ENCODE measurements at regions not wholly inside any gene's neighbourhood (a gene's known extent, or its start where the extent isn't known, plus 50 kb on each side); places are given as distances from the start of the nearest gene placed in this dataset.
A peak's percentile ranks its signal among the peaks of the same experiment; 100 is the strongest.

GRCh38 chr3:178382449-178383061 is 153.7 kb upstream of the KCNMB2 start:
- no peak overlapping the region for H3K27ac Mint-ChIP-seq
- peaks cover 17% of the 10 kb centered on the region for H3K4me1 Mint-ChIP-seq
- ChIA-PET CTCF (no interaction called here), POLR2A (no interaction called here)
- no peaks in the 10 kb centered on the region for H3K9me3 Mint-ChIP-seq
- H3K36me3 Mint-ChIP-seq: no peaks in the 10 kb centered on the region
- no peak for TF ChIP-seq CTCF (IDR thresholded peaks at IDR 0.05)
- TF ChIP-seq IRF2 (CRISPR knock-in tag; IDR thresholded peaks at IDR 0.05; ENCODE audit: borderline replicate concordance, low read depth): no peak
- ATAC-seq (no peak), DNase-seq (ENCODE audit: low spot score) (no peak)
- H3K27me3 Mint-ChIP-seq (ENCODE audit: low read depth): no peaks in the 10 kb centered on the region
- H3K4me3 Mint-ChIP-seq: no peak overlapping the region

DNA sequence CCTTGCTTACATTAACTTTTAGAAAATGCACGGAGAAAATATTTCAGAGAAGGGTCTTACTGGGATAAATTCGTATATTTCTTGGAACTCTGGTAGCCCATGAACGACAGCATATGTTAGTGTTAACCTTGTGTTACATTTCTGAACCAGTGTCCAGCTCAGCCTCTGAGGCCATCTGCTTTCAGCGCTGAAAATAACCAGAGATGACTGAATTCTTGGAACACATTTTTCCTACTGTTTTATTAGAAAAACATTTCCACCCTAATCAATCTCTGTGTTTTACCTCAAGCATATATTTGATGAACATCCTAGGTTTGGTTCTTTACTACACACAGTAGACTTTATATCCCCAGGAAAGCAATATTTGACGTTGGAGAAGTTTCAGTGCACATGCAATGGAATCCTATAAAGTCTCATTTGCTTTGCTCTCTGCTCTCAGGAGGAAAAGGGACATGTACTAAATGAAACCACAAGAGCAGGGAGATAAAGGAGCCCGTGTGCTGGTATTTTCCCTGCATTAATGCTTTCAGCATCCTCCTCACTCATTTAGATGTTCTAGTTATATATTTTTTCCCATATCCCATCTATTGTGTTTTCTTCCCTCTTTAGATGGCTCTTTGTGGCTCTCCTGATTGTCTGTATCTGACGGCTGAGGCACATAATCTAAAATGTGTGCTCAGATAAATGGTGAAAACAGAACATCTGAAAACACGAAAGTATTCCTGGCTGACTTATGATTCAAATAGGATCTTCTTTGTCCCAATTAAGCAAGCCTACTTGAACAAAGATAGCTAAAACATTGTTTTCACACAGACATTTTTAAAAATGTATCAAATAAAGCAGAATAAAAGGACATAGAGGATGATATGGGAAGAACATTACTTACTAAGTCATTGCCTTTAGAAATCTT is 151.7 kb upstream of the KCNMB2 start:
- Mint-ChIP-seq H3K4me3 (no peak overlapping the region), H3K36me3 (no peaks in the 10 kb centered on the region), H3K9me3 (no peaks in the 10 kb centered on the region), H3K27me3 (ENCODE audit: low read depth) (no peaks in the 10 kb centered on the region), H3K27ac (peak overlapping the region; percentile 73; the same call in 1 of the 2 replicates), H3K4me1 (peaks cover 25% of the 10 kb centered on the region)
- ATAC-seq (no peak), DNase-seq (ENCODE audit: low spot score) (no peak)
- POLR2A ChIA-PET: interaction anchor here (1.0 kb wide), 1 partner anchor 1446 kb away, joined by 3 read pairs; no protein-coding TSS in a partner anchor
- no peak for TF ChIP-seq ZNF416 (CRISPR knock-in tag; IDR thresholded peaks at IDR 0.05)
- TF ChIP-seq, protein P1, sequence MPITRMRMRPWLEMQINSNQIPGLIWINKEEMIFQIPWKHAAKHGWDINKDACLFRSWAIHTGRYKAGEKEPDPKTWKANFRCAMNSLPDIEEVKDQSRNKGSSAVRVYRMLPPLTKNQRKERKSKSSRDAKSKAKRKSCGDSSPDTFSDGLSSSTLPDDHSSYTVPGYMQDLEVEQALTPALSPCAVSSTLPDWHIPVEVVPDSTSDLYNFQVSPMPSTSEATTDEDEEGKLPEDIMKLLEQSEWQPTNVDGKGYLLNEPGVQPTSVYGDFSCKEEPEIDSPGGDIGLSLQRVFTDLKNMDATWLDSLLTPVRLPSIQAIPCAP (CRISPR knock-in tag; IDR thresholded peaks at IDR 0.05): no peak
- TF ChIP-seq ERG (CRISPR knock-in tag; IDR thresholded peaks at IDR 0.05): no peak
- no peak for TF ChIP-seq NR3C1 (CRISPR knock-in tag; conservative IDR thresholded peaks at IDR 0.05; ENCODE audit: low read depth)
- TF ChIP-seq, protein P2, sequence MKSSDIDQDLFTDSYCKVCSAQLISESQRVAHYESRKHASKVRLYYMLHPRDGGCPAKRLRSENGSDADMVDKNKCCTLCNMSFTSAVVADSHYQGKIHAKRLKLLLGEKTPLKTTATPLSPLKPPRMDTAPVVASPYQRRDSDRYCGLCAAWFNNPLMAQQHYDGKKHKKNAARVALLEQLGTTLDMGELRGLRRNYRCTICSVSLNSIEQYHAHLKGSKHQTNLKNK (CRISPR knock-in tag; IDR thresholded peaks at IDR 0.05): no peak
- no peak for TF ChIP-seq NR1H2 (CRISPR knock-in tag; IDR thresholded peaks at IDR 0.05)
- no peak for TF ChIP-seq ATF1 (CRISPR knock-in tag; IDR thresholded peaks at IDR 0.05)
- TF ChIP-seq, protein P3, sequence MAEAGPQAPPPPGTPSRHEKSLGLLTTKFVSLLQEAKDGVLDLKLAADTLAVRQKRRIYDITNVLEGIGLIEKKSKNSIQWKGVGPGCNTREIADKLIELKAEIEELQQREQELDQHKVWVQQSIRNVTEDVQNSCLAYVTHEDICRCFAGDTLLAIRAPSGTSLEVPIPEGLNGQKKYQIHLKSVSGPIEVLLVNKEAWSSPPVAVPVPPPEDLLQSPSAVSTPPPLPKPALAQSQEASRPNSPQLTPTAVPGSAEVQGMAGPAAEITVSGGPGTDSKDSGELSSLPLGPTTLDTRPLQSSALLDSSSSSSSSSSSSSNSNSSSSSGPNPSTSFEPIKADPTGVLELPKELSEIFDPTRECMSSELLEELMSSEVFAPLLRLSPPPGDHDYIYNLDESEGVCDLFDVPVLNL (CRISPR knock-in tag; IDR thresholded peaks at IDR 0.05; ENCODE audit: borderline replicate concordance, low read depth): no peak
- no peak for TF ChIP-seq FOXK1 (CRISPR knock-in tag; IDR thresholded peaks at IDR 0.05)
- TF ChIP-seq, protein P4, sequence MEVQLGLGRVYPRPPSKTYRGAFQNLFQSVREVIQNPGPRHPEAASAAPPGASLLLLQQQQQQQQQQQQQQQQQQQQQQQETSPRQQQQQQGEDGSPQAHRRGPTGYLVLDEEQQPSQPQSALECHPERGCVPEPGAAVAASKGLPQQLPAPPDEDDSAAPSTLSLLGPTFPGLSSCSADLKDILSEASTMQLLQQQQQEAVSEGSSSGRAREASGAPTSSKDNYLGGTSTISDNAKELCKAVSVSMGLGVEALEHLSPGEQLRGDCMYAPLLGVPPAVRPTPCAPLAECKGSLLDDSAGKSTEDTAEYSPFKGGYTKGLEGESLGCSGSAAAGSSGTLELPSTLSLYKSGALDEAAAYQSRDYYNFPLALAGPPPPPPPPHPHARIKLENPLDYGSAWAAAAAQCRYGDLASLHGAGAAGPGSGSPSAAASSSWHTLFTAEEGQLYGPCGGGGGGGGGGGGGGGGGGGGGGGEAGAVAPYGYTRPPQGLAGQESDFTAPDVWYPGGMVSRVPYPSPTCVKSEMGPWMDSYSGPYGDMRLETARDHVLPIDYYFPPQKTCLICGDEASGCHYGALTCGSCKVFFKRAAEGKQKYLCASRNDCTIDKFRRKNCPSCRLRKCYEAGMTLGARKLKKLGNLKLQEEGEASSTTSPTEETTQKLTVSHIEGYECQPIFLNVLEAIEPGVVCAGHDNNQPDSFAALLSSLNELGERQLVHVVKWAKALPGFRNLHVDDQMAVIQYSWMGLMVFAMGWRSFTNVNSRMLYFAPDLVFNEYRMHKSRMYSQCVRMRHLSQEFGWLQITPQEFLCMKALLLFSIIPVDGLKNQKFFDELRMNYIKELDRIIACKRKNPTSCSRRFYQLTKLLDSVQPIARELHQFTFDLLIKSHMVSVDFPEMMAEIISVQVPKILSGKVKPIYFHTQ (CRISPR knock-in tag; IDR thresholded peaks at IDR 0.05): no peak
- CTCF ChIA-PET: interaction anchor here (0.8 to 1.4 kb wide), 9 partner anchors 14 to 1870 kb away, joined by 3 to 6 read pairs (median 3); no protein-coding TSS in a partner anchor
